Activated CD8-positive, alpha-beta memory T cell treated with anti-CD3 and anti-CD28 coated beads, Interleukin-2, amount 10 ng/mL, durations not matched to agents 7 days and 5 days (primary cell): ENCODE measurements at regions not wholly inside any gene's neighbourhood (a gene's known extent, or its start where the extent isn't known, plus 50 kb on each side); places are given as distances from the start of the nearest gene placed in this dataset.

Source experiments
- ATAC-seq: fragments of 150-1000 bp; cut with Tn5 transposase; one replicate; pipeline ENCODE4 v1.10.0; 2021; ENCODE audit warnings: moderate library complexity
- CTCF ChIA-PET: fragments of 350-600 bp; sonication (Branson Sonifier 250); formaldehyde crosslinking; loops from one replicate; lab custom pipeline; 2021; ENCODE audit warnings: antibody characterized with exemption; lab: Charles Lee
- DNase-seq: peaks from one replicate; pipeline ENCODE4 v3.0.0-alpha.2; 2020
- H3K27ac Mint-ChIP-seq: one replicate; pipeline ENCODE4 v1.8.0; 2021; ENCODE audit warnings: mild to moderate bottlenecking, mixed read lengths
- H3K27me3 Mint-ChIP-seq: one replicate; pipeline ENCODE4 v1.8.0; 2021; ENCODE audit warnings: mixed read lengths
- H3K36me3 Mint-ChIP-seq: one replicate; pipeline ENCODE4 v1.8.0; 2021; ENCODE audit warnings: mild to moderate bottlenecking, mixed read lengths
- H3K4me1 Mint-ChIP-seq: one replicate; pipeline ENCODE4 v1.8.0; 2021; ENCODE audit warnings: mixed read lengths
- H3K4me3 Mint-ChIP-seq: one replicate; pipeline ENCODE4 v1.8.0; 2021; ENCODE audit warnings: mild to moderate bottlenecking, moderate library complexity, mixed read lengths
- H3K9me3 Mint-ChIP-seq: one replicate; pipeline ENCODE4 v1.8.0; 2022; ENCODE audit warnings: low read depth, mixed read lengths

GRCh38 chr5:20537911-20538703 is 550.1 kb upstream of the CDH18 start:
- Mint-ChIP-seq H3K27me3 (no peaks in the 10 kb centered on the region), H3K36me3 (no peaks in the 10 kb centered on the region), H3K27ac (no peak overlapping the region), H3K9me3 (peaks cover 5% of the 10 kb centered on the region), H3K4me3 (no peak overlapping the region), H3K4me1 (no peaks in the 10 kb centered on the region)
- ATAC-seq = no peak
- no peak for DNase-seq
- CTCF ChIA-PET = no interaction called here

GRCh38 chr5:20536813-20537212 is 548.8 kb upstream of the CDH18 start:
- Mint-ChIP-seq H3K27me3 (no peaks in the 10 kb centered on the region), H3K9me3 (peaks cover 10% of the 10 kb centered on the region), H3K4me1 (no peaks in the 10 kb centered on the region), H3K4me3 (no peak overlapping the region), H3K27ac (no peak overlapping the region), H3K36me3 (no peaks in the 10 kb centered on the region)
- CTCF ChIA-PET = no interaction called here
- no peak for DNase-seq
- no peak for ATAC-seq

- DNase-seq = no peak
- no peak for ATAC-seq
- Mint-ChIP-seq H3K4me1 (no peaks in the 10 kb centered on the region), H3K9me3 (peaks cover 10% of the 10 kb centered on the region), H3K27me3 (no peaks in the 10 kb centered on the region), H3K36me3 (no peaks in the 10 kb centered on the region), H3K4me3 (no peak overlapping the region), H3K27ac (no peak overlapping the region)
- CTCF ChIA-PET = no interaction called here
Measured at GRCh38 chr5:20536341-20536740, 548.3 kb upstream of the CDH18 start.

- Mint-ChIP-seq H3K27me3 (no peaks in the 10 kb centered on the region), H3K4me3 (no peak overlapping the region), H3K27ac (no peak overlapping the region), H3K4me1 (no peaks in the 10 kb centered on the region), H3K36me3 (no peaks in the 10 kb centered on the region), H3K9me3 (peaks cover 18% of the 10 kb centered on the region)
- ATAC-seq = no peak
- CTCF ChIA-PET = no interaction called here
- DNase-seq = no peak
Measured at GRCh38 chr5:20528471-20528870, 540.5 kb upstream of the CDH18 start.

- H3K36me3 Mint-ChIP-seq = no peaks in the 10 kb centered on the region
- no peak for DNase-seq
- CTCF ChIA-PET = no interaction called here
- H3K9me3 Mint-ChIP-seq = peaks cover 15% of the 10 kb centered on the region
- H3K4me3 Mint-ChIP-seq = no peak overlapping the region
- H3K27me3 Mint-ChIP-seq = no peaks in the 10 kb centered on the region
- no peak overlapping the region for H3K27ac Mint-ChIP-seq
- H3K4me1 Mint-ChIP-seq = no peaks in the 10 kb centered on the region
- ATAC-seq = no peak
Measured at GRCh38 chr5:20524991-20525529, 537.1 kb upstream of the CDH18 start.

GRCh38 chr5:20522905-20523482 is 535.0 kb upstream of the CDH18 start:
- CTCF ChIA-PET = no interaction called here
- no peak overlapping the region for H3K4me3 Mint-ChIP-seq
- no peak for DNase-seq
- no peak overlapping the region for H3K27ac Mint-ChIP-seq
- no peaks in the 10 kb centered on the region for H3K27me3 Mint-ChIP-seq
- H3K4me1 Mint-ChIP-seq = no peaks in the 10 kb centered on the region
- no peak for ATAC-seq
- H3K9me3 Mint-ChIP-seq = peaks cover 15% of the 10 kb centered on the region
- H3K36me3 Mint-ChIP-seq = no peaks in the 10 kb centered on the region

GRCh38 chr5:20515606-20516005 is 527.6 kb upstream of the CDH18 start:
- no peaks in the 10 kb centered on the region for H3K4me1 Mint-ChIP-seq
- H3K27ac Mint-ChIP-seq = no peak overlapping the region
- no peak overlapping the region for H3K4me3 Mint-ChIP-seq
- no peaks in the 10 kb centered on the region for H3K36me3 Mint-ChIP-seq
- DNase-seq (no peak), ATAC-seq (no peak)
- no peaks in the 10 kb centered on the region for H3K27me3 Mint-ChIP-seq
- peaks cover 15% of the 10 kb centered on the region for H3K9me3 Mint-ChIP-seq
- CTCF ChIA-PET = no interaction called here

GRCh38 chr5:20514145-20514544 is 526.1 kb upstream of the CDH18 start:
- H3K27me3 Mint-ChIP-seq = no peaks in the 10 kb centered on the region
- CTCF ChIA-PET = no interaction called here
- H3K36me3 Mint-ChIP-seq = no peaks in the 10 kb centered on the region
- H3K27ac Mint-ChIP-seq = no peak overlapping the region
- DNase-seq (no peak), ATAC-seq (no peak)
- H3K9me3 Mint-ChIP-seq = peaks cover 15% of the 10 kb centered on the region
- no peaks in the 10 kb centered on the region for H3K4me1 Mint-ChIP-seq
- no peak overlapping the region for H3K4me3 Mint-ChIP-seq

- CTCF ChIA-PET = no interaction called here
- no peaks in the 10 kb centered on the region for H3K27me3 Mint-ChIP-seq
- no peak overlapping the region for H3K27ac Mint-ChIP-seq
- no peak for DNase-seq
- no peaks in the 10 kb centered on the region for H3K4me1 Mint-ChIP-seq
- H3K36me3 Mint-ChIP-seq = no peaks in the 10 kb centered on the region
- H3K4me3 Mint-ChIP-seq = no peak overlapping the region
- no peak for ATAC-seq
- H3K9me3 Mint-ChIP-seq = peaks cover 5% of the 10 kb centered on the region
Measured at GRCh38 chr5:20500546-20500945, 512.5 kb upstream of the CDH18 start.

GRCh38 chr5:20498926-20499325 is 510.9 kb upstream of the CDH18 start:
- no peaks in the 10 kb centered on the region for H3K4me1 Mint-ChIP-seq
- no peaks in the 10 kb centered on the region for H3K27me3 Mint-ChIP-seq
- ATAC-seq (no peak), DNase-seq (no peak)
- no peak overlapping the region for H3K27ac Mint-ChIP-seq
- peaks cover 9% of the 10 kb centered on the region for H3K9me3 Mint-ChIP-seq
- H3K4me3 Mint-ChIP-seq = no peak overlapping the region
- CTCF ChIA-PET = no interaction called here
- no peaks in the 10 kb centered on the region for H3K36me3 Mint-ChIP-seq

- Mint-ChIP-seq H3K4me3 (no peak overlapping the region), H3K9me3 (peaks cover 9% of the 10 kb centered on the region), H3K4me1 (no peaks in the 10 kb centered on the region), H3K36me3 (no peaks in the 10 kb centered on the region), H3K27ac (no peak overlapping the region), H3K27me3 (no peaks in the 10 kb centered on the region)
- no peak for DNase-seq
- CTCF ChIA-PET = no interaction called here
- ATAC-seq = no peak
Measured at GRCh38 chr5:20498102-20498501, 510.1 kb upstream of the CDH18 start.

- Mint-ChIP-seq H3K36me3 (no peaks in the 10 kb centered on the region), H3K27ac (no peak overlapping the region), H3K4me1 (no peaks in the 10 kb centered on the region), H3K27me3 (no peaks in the 10 kb centered on the region), H3K4me3 (no peak overlapping the region), H3K9me3 (peaks cover 9% of the 10 kb centered on the region)
- CTCF ChIA-PET = no interaction called here
- ATAC-seq = no peak
- no peak for DNase-seq
Measured at GRCh38 chr5:20497356-20497755, 509.4 kb upstream of the CDH18 start.

GRCh38 chr5:20494706-20495105 is 506.7 kb upstream of the CDH18 start:
- Mint-ChIP-seq H3K9me3 (peaks cover 7% of the 10 kb centered on the region), H3K4me3 (no peak overlapping the region), H3K27me3 (no peaks in the 10 kb centered on the region), H3K4me1 (no peaks in the 10 kb centered on the region), H3K36me3 (no peaks in the 10 kb centered on the region), H3K27ac (no peak overlapping the region)
- DNase-seq = no peak
- no peak for ATAC-seq
- CTCF ChIA-PET = no interaction called here

- DNase-seq (no peak), ATAC-seq (no peak)
- H3K36me3 Mint-ChIP-seq = no peaks in the 10 kb centered on the region
- CTCF ChIA-PET = no interaction called here
- no peaks in the 10 kb centered on the region for H3K27me3 Mint-ChIP-seq
- peaks cover 2% of the 10 kb centered on the region for H3K9me3 Mint-ChIP-seq
- H3K4me3 Mint-ChIP-seq = no peak overlapping the region
- H3K4me1 Mint-ChIP-seq = no peaks in the 10 kb centered on the region
- no peak overlapping the region for H3K27ac Mint-ChIP-seq
Measured at GRCh38 chr5:20486826-20487225, 498.8 kb upstream of the CDH18 start.
